ENCODE measurements at regions not wholly inside any gene's neighbourhood (a gene's known extent, or its start where the extent isn't known, plus 50 kb on each side); places are given as distances from the start of the nearest gene placed in this dataset.

GRCh38 chr10:9508606-9509005 lies 1454.1 kb downstream of the GATA3 start:
- no peaks in the 10 kb centered on the region for H3K27me3 ChIP-seq (ENCODE audit: control insufficient read depth in 4 of 4, insufficient read depth in 4 of 4, low read length in 3 of 4)
- no peak for DNase-seq (ENCODE audit: low spot score)
- H3K4me1 ChIP-seq (ENCODE audit: control insufficient read depth in 4 of 4, insufficient read depth in 4 of 4, low read length in 3 of 4), result no peaks in the 10 kb centered on the region
- no peaks in the 10 kb centered on the region for H3K36me3 ChIP-seq (ENCODE audit: control insufficient read depth in 4 of 4, insufficient read depth in 3 of 4, low read depth in 1 of 4, low read length in 3 of 4)
- H3K9ac ChIP-seq (ENCODE audit: low read depth in 1 of 2, low read length in 2 of 2), result no peak overlapping the region
- WGBS, result 47% methylated on average over 2 of the region's 2 CpGs
- no peaks in the 10 kb centered on the region for H3K9me3 ChIP-seq (ENCODE audit: control insufficient read depth in 4 of 4, low read length in 3 of 4)
- no peak overlapping the region for H3K4me3 ChIP-seq (ENCODE audit: low read depth in 1 of 3, low read length in 3 of 3)
- H3K27ac ChIP-seq (ENCODE audit: low read depth in 1 of 2, low read length in 2 of 2), result no peak overlapping the region
- TF ChIP-seq RAD21 (IDR thresholded peaks at IDR 0.05) (no peak), RXRA (IDR thresholded peaks at IDR 0.05) (no peak), NR2F2 (IDR thresholded peaks at IDR 0.05) (no peak), JUND (IDR thresholded peaks at IDR 0.05) (no peak), ATF3 (IDR thresholded peaks at IDR 0.05) (no peak), HNF4A (conservative IDR thresholded peaks at IDR 0.05) (no peak), YY1 (IDR thresholded peaks at IDR 0.05) (no peak), TAF1 (conservative IDR thresholded peaks at IDR 0.05) (no peak), MAX (IDR thresholded peaks at IDR 0.05) (no peak), EGR1 (IDR thresholded peaks at IDR 0.05; ENCODE audit: low read depth in 2 of 2) (no peak)

- Histone ChIP-seq H3K36me3 (ENCODE audit: control insufficient read depth in 4 of 4, insufficient read depth in 3 of 4, low read depth in 1 of 4, low read length in 3 of 4) (no peaks in the 10 kb centered on the region), H3K9me3 (ENCODE audit: control insufficient read depth in 4 of 4, low read length in 3 of 4) (no peaks in the 10 kb centered on the region), H3K27ac (ENCODE audit: low read depth in 1 of 2, low read length in 2 of 2) (no peak overlapping the region), H3K27me3 (ENCODE audit: control insufficient read depth in 4 of 4, insufficient read depth in 4 of 4, low read length in 3 of 4) (no peaks in the 10 kb centered on the region), H3K9ac (ENCODE audit: low read depth in 1 of 2, low read length in 2 of 2) (no peak overlapping the region), H3K4me3 (ENCODE audit: low read depth in 1 of 3, low read length in 3 of 3) (no peak overlapping the region), H3K4me1 (ENCODE audit: control insufficient read depth in 4 of 4, insufficient read depth in 4 of 4, low read length in 3 of 4) (no peaks in the 10 kb centered on the region)
- no peak for DNase-seq (ENCODE audit: low spot score)
- 41% methylated on average over 3 of the region's 3 CpGs for WGBS
- TF ChIP-seq YY1 (IDR thresholded peaks at IDR 0.05), result no peak
- TF ChIP-seq FOXA1 (IDR thresholded peaks at IDR 0.05), result no peak
- no peak for TF ChIP-seq HNF4A (conservative IDR thresholded peaks at IDR 0.05)
- no peak for TF ChIP-seq ATF3 (IDR thresholded peaks at IDR 0.05)
- no peak for TF ChIP-seq RXRA (IDR thresholded peaks at IDR 0.05)
- TF ChIP-seq NR2F2 (IDR thresholded peaks at IDR 0.05), result no peak
- no peak for TF ChIP-seq TAF1 (conservative IDR thresholded peaks at IDR 0.05)
- TF ChIP-seq JUND (IDR thresholded peaks at IDR 0.05), result no peak
- TF ChIP-seq MAX (IDR thresholded peaks at IDR 0.05), result no peak
- TF ChIP-seq REST (IDR thresholded peaks at IDR 0.05), result no peak
Measured at GRCh38 chr10:9510626-9511025, 1456.1 kb downstream of the GATA3 start.

- H3K9me3 ChIP-seq (ENCODE audit: control insufficient read depth in 4 of 4, low read length in 3 of 4), result no peaks in the 10 kb centered on the region
Measured at GRCh38 chr10:9515922-9516321, 1461.4 kb downstream of the GATA3 start.

More at GRCh38 chr10:9515922-9516321, 1461.4 kb downstream of the GATA3 start:
- Histone ChIP-seq H3K9ac (ENCODE audit: low read depth in 1 of 2, low read length in 2 of 2) (no peak overlapping the region), H3K36me3 (ENCODE audit: control insufficient read depth in 4 of 4, insufficient read depth in 3 of 4, low read depth in 1 of 4, low read length in 3 of 4) (no peaks in the 10 kb centered on the region), H3K27me3 (ENCODE audit: control insufficient read depth in 4 of 4, insufficient read depth in 4 of 4, low read length in 3 of 4) (no peaks in the 10 kb centered on the region), H3K4me3 (ENCODE audit: low read depth in 1 of 3, low read length in 3 of 3) (no peak overlapping the region), H3K4me1 (ENCODE audit: control insufficient read depth in 4 of 4, insufficient read depth in 4 of 4, low read length in 3 of 4) (no peaks in the 10 kb centered on the region), H3K27ac (ENCODE audit: low read depth in 1 of 2, low read length in 2 of 2) (no peak overlapping the region)
- WGBS, result 45% methylated on average over 6 of the region's 6 CpGs
- DNase-seq (ENCODE audit: low spot score), result no peak
- TF ChIP-seq REST (IDR thresholded peaks at IDR 0.05) (no peak), HNF4G (IDR thresholded peaks at IDR 0.05) (no peak), RAD21 (IDR thresholded peaks at IDR 0.05) (no peak), FOXA1 (IDR thresholded peaks at IDR 0.05) (no peak), ZBTB33 (IDR thresholded peaks at IDR 0.05) (no peak), JUND (IDR thresholded peaks at IDR 0.05) (no peak), GABPA (IDR thresholded peaks at IDR 0.05 in 1 of 2, conservative IDR thresholded peaks at IDR 0.05 in 1 of 2) (no peak)
